ENCODE measurements at regions not wholly inside any gene's neighbourhood (a gene's known extent, or its start where the extent isn't known, plus 50 kb on each side); places are given as distances from the start of the nearest gene placed in this dataset.

GRCh38 chr12:116358536-116358892 is 81.0 kb upstream of the MED13L start:
- Mint-ChIP-seq H3K9me3 (no peaks in the 10 kb centered on the region), H3K27me3 (ENCODE audit: low read depth) (no peaks in the 10 kb centered on the region), H3K27ac (peak overlapping the region; percentile 97 to 98 (median 97)), H3K4me3 (peak overlapping the region in 2 of 3 experiments; percentile 31 to 66), H3K4me1 (peaks cover 35% of the 10 kb centered on the region), H3K36me3 (ENCODE audit: low read depth) (no peaks in the 10 kb centered on the region)
- TF ChIP-seq CTCF (IDR thresholded peaks at IDR 0.05; ENCODE audit: unreplicated experiment in 3 of 3), result no peak

DNA sequence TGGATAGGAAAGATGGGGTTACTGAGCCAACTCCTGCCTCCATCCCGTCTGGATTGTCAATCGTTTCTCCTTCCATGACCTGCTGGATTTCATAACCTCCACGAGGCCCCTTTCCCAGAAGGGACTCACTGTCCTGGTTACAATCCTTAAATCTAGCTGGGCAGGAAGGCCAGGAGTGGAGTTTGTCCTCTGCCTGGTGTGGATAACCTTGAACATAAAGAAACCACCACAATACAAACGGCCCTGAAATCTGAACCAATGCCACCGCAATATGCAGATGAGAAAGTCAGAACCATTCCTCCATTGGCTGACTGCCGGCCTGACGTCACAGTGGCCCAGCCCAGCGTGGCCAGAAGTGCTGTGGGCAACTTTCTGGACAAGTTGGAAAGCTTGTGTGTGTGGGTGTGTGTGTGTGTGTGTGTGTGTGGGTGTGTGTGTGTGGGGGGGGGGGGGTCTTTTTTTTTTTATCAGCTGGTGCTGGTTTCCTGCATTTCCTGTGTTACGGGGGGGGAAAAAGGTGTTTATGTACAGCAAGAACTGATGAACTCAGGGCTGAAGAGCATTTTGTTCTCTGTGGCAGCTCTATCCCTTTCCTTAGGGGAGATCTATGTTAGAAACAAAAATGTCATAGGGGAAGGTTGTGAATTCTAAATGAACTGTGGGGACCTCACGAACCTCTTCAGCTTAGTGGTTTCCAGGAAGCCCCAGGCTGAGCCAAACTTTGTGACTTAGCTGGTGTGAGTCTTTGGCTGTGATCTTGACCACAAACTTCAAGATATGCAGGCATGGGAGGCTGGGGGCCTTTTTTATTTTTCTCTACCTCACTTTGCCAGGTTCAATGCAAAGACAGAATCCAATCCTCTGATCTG is 81.6 kb upstream of the MED13L start:
- Mint-ChIP-seq H3K27ac (peak overlapping the region; percentile 97 to 98 (median 97)), H3K4me1 (peaks cover 35% of the 10 kb centered on the region), H3K27me3 (ENCODE audit: low read depth) (no peaks in the 10 kb centered on the region), H3K4me3 (peak overlapping the region; percentile 31 to 66 (median 46)), H3K36me3 (ENCODE audit: low read depth) (no peaks in the 10 kb centered on the region), H3K9me3 (no peaks in the 10 kb centered on the region)
- TF ChIP-seq CTCF (IDR thresholded peaks at IDR 0.05; ENCODE audit: unreplicated experiment in 3 of 3), result no peak

DNA sequence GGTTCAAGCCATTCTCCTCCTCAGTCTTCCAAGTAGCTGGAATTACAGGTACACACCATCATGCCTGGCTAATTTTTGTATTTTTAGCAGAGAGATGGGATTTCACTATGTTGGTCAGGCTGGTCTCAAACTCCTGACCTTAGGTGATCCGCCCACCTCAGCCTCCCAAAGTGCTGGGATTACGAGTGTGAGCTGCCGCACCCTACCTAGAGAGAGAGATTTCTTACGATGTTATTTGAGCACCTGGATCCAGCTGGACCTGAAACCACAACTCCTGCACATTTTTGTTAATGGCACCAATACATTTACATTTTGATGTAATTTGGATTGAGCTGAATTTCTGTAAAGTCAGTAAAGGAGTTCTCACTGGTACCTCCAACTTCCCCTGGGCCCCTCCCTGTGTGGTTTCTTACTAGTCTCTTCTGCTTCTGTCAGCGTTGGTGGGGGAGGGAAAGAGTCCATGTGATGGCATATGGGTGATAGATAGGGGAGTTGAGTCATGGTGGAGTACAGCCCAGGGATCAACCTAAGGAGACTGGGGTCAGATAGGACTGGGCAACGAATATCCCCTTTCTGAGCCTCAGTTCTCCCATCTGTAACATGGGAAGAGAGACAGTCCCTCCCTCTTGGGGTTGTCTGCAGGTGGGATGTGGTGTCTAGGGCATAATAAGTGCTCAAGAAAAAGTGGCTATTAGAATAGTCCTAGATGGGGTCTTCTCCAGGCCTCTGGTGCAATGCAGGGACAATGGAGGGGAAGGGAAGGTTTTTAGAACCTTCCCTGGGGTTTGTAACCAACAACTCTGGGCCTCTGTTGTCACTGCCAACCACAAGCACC is 83.3 kb upstream of the MED13L start:
- TF ChIP-seq CTCF (IDR thresholded peaks at IDR 0.05; ENCODE audit: unreplicated experiment in 3 of 3), result no peak
- Mint-ChIP-seq H3K9me3 (no peaks in the 10 kb centered on the region), H3K4me1 (peaks cover 35% of the 10 kb centered on the region), H3K27me3 (ENCODE audit: low read depth) (no peaks in the 10 kb centered on the region), H3K4me3 (peak overlapping the region in 1 of 3 experiments; percentile 0), H3K27ac (peak overlapping the region; percentile 66 to 92 (median 71)), H3K36me3 (ENCODE audit: low read depth) (no peaks in the 10 kb centered on the region)

DNA sequence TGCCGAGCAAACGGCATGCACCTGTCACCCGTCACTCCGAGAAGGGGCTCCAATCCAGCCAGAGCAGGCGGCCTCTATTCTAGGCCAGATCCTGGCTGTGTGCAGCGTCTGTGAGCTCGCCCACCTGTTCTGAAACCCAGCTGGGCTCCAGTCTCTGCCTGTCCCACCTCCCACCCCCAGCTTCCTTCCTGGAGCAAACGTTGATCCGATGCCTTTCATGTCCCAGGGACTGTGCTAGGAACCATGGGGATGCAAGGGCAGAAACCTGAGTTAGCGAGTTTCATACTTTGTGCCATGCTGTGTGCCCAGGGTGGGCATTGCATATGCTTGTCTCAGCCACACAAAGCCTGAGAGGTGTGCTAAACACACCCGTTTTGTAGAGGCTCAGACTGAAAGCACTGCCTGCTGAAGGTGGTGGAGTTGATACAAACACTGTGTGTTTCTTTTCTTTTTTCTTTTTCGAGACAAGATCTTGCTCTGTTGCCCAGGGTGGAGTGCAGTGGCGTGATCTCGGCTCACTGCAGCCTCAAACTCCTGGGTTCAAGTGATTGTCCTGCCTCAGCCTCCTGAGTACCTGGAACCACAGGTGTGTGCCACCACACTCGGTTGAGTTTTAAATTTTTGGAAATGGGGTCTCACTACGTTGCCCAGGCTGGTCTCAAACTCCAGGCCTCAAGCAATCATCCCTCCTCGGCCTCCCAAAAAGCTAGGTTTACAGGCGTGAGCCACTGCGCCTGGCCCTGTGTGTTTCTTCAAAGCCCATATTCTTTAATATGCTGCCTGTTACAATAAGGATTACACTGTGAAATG is 84.1 kb upstream of the MED13L start:
- H3K27ac Mint-ChIP-seq, result peak overlapping the region in 2 of 3 experiments; percentile 71 to 92
- no peak for TF ChIP-seq CTCF (IDR thresholded peaks at IDR 0.05; ENCODE audit: unreplicated experiment in 3 of 3)
- H3K4me1 Mint-ChIP-seq, result peaks cover 39% of the 10 kb centered on the region
- H3K27me3 Mint-ChIP-seq (ENCODE audit: low read depth), result no peaks in the 10 kb centered on the region
- H3K4me3 Mint-ChIP-seq, result no peak overlapping the region
- no peaks in the 10 kb centered on the region for H3K36me3 Mint-ChIP-seq (ENCODE audit: low read depth)
- H3K9me3 Mint-ChIP-seq, result no peaks in the 10 kb centered on the region

DNA sequence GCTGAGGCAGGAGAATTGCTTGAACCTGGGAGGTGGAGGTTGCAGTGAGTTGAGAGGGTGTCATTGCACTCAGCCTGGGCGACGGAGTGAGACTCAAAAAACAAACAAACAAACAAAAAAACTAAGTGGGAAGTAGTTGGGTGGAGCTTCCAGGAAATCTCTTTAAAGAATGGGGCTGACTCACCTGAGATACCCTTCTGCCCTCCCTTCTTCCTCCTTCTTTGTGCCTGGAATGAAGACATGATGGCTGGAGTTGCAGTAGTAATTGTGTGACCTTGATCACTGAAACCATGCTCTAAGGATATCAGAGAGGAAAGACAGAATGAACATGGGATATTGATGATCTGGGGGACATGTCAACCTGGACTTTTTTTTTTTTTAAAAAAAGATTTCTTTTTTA is 87.6 kb upstream of the MED13L start:
- H3K9me3 Mint-ChIP-seq, result no peaks in the 10 kb centered on the region
- H3K4me3 Mint-ChIP-seq, result no peak overlapping the region
- H3K4me1 Mint-ChIP-seq, result peaks cover 28% of the 10 kb centered on the region
- H3K27me3 Mint-ChIP-seq (ENCODE audit: low read depth), result no peaks in the 10 kb centered on the region
- H3K36me3 Mint-ChIP-seq (ENCODE audit: low read depth), result no peaks in the 10 kb centered on the region
- TF ChIP-seq CTCF (IDR thresholded peaks at IDR 0.05; ENCODE audit: unreplicated experiment in 3 of 3), result no peak
- peak overlapping the region in 1 of 3 experiments; percentile 17 for H3K27ac Mint-ChIP-seq

All from nephron (organoid).